Suppressor macrophage treated with lipopolysaccharide for 4 hours (primary cell): ENCODE measurements at regions not wholly inside any gene's neighbourhood (a gene's known extent, or its start where the extent isn't known, plus 50 kb on each side); places are given as distances from the start of the nearest gene placed in this dataset.

ENCODE experiments used
- DNase-seq: peaks from one replicate; pipeline ENCODE4 v3.0.0-alpha.2; 2020

GRCh38 chr9:126095546-126096190, 231.0 kb upstream of the MVB12B start:
- DNase-seq = no peak

- no peak for DNase-seq
Measured at GRCh38 chr9:126096340-126096739, 230.3 kb upstream of the MVB12B start.

GRCh38 chr9:126097679-126098078, 228.9 kb upstream of the MVB12B start:
- DNase-seq = no peak

GRCh38 chr9:126106404-126106803, 220.2 kb upstream of the MVB12B start:
- DNase-seq = no peak

- no peak for DNase-seq
Measured at GRCh38 chr9:126107693-126108092, 218.9 kb upstream of the MVB12B start.

- no peak for DNase-seq
Measured at GRCh38 chr9:126108240-126108639, 218.4 kb upstream of the MVB12B start.

- no peak for DNase-seq
Measured at GRCh38 chr9:126109575-126109974, 217.1 kb upstream of the MVB12B start.

- DNase-seq = no peak
Measured at GRCh38 chr9:126111556-126111955, 215.1 kb upstream of the MVB12B start.

GRCh38 chr9:126112135-126112720, 214.4 kb upstream of the MVB12B start:
- no peak for DNase-seq

- DNase-seq = no peak
Measured at GRCh38 chr9:126113176-126113575, 213.5 kb upstream of the MVB12B start.

GRCh38 chr9:126113756-126114408, 212.7 kb upstream of the MVB12B start:
- no peak for DNase-seq

GRCh38 chr9:126114409-126114760, 212.2 kb upstream of the MVB12B start:
- DNase-seq = no peak

GRCh38 chr9:126114850-126115460, 211.7 kb upstream of the MVB12B start:
- no peak for DNase-seq

- no peak for DNase-seq
Measured at GRCh38 chr9:126116351-126117157, 210.1 kb upstream of the MVB12B start.

GRCh38 chr9:126117158-126117425, 209.5 kb upstream of the MVB12B start:
- DNase-seq = no peak

GRCh38 chr9:126117631-126118030, 209.0 kb upstream of the MVB12B start:
- DNase-seq = no peak

GRCh38 chr9:126119731-126120130, 206.9 kb upstream of the MVB12B start:
- no peak for DNase-seq

GRCh38 chr9:126122901-126123616, 203.6 kb upstream of the MVB12B start:
- no peak for DNase-seq

- DNase-seq = no peak
Measured at GRCh38 chr9:126123927-126124326, 202.7 kb upstream of the MVB12B start.

GRCh38 chr9:126125177-126125576, 201.5 kb upstream of the MVB12B start:
- no peak for DNase-seq

GRCh38 chr9:126125577-126125976, 201.1 kb upstream of the MVB12B start:
- DNase-seq = no peak

- no peak for DNase-seq
Measured at GRCh38 chr9:126125992-126126409, 200.6 kb upstream of the MVB12B start.

GRCh38 chr9:126126807-126127206, 199.8 kb upstream of the MVB12B start:
- DNase-seq = no peak
